ENCODE measurements at regions not wholly inside any gene's neighbourhood (a gene's known extent, or its start where the extent isn't known, plus 50 kb on each side); places are given as distances from the start of the nearest gene placed in this dataset.

DNA sequence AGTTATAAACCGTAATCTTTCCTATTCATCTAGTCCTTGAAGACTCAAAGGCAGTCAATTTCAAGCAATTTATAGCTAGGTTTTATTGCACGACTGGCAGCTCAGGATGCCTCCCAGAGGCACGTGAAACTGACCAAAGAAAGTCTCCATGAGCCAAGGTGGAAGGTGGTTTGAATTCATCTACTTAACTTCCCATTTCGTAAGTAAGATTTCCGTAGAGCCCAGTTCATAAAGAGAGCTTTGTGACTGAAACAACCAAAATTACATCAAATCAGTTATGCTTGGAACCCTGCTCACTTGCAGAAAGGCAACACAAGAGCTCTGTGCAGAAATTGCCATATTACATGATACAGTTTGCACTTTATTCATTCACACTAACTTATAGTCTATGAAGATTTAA lies 556.0 kb downstream of the TRIML1 start:
- H3K9me3 ChIP-seq (ENCODE audit: control insufficient read depth, low read length, poor library complexity, severe bottlenecking): no peaks in the 10 kb centered on the region
- ATAC-seq: no peak
- H3K27ac Mint-ChIP-seq: no peak overlapping the region
- H3K4me1 Mint-ChIP-seq: no peaks in the 10 kb centered on the region
- H3K36me3 Mint-ChIP-seq (ENCODE audit: low read depth): no peaks in the 10 kb centered on the region
- H3K4me3 Mint-ChIP-seq: no peak overlapping the region
- no peak for DNase-seq
- no peaks in the 10 kb centered on the region for H3K27me3 Mint-ChIP-seq

GRCh38 chr4:188697243-188697642 lies 558.0 kb downstream of the TRIML1 start:
- no peaks in the 10 kb centered on the region for H3K9me3 ChIP-seq (ENCODE audit: control insufficient read depth, low read length, poor library complexity, severe bottlenecking)

GRCh38 chr4:188701952-188702351 lies 562.7 kb downstream of the TRIML1 start:
- DNase-seq (no peak), ATAC-seq (no peak)
- H3K27ac Mint-ChIP-seq: no peak overlapping the region
- H3K4me1 Mint-ChIP-seq: no peaks in the 10 kb centered on the region
- H3K9me3 ChIP-seq (ENCODE audit: control insufficient read depth, low read length, poor library complexity, severe bottlenecking): no peaks in the 10 kb centered on the region
- H3K36me3 Mint-ChIP-seq (ENCODE audit: low read depth): no peaks in the 10 kb centered on the region
- no peak overlapping the region for H3K4me3 Mint-ChIP-seq
- no peaks in the 10 kb centered on the region for H3K27me3 Mint-ChIP-seq

More at GRCh38 chr4:188697243-188697642, 558.0 kb downstream of the TRIML1 start:
- Mint-ChIP-seq H3K27me3 (no peaks in the 10 kb centered on the region), H3K4me3 (no peak overlapping the region), H3K27ac (no peak overlapping the region), H3K36me3 (ENCODE audit: low read depth) (no peaks in the 10 kb centered on the region), H3K4me1 (no peaks in the 10 kb centered on the region)
- DNase-seq (no peak), ATAC-seq (no peak)

- Mint-ChIP-seq H3K27me3 (no peaks in the 10 kb centered on the region), H3K4me3 (no peak overlapping the region), H3K4me1 (no peaks in the 10 kb centered on the region), H3K27ac (no peak overlapping the region), H3K36me3 (ENCODE audit: low read depth) (no peaks in the 10 kb centered on the region)
- no peak for ATAC-seq
- no peak for DNase-seq
- no peaks in the 10 kb centered on the region for H3K9me3 ChIP-seq (ENCODE audit: control insufficient read depth, low read length, poor library complexity, severe bottlenecking)
These were observed 565.0 kb downstream of the TRIML1 start for GRCh38 chr4:188704288-188704687.

DNA sequence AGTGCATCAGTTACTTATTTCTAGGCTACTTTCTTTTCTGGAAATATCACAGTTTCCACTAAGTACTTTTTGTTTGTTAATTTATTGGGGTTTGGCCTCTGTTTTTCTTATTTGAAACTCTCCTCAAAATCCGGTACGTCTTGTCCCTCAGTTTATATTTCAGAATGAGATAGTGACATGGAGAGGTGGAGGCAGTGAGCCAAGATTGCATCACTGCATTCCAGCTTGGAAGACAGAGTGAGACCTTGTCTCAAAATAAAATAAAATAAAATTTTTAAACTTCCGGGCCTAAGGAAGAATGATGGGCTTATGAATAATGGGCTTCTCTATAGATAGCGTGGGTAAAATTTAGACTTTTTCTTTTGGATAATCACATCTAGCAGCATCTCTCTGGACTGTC lies 567.8 kb downstream of the TRIML1 start:
- H3K9me3 ChIP-seq (ENCODE audit: control insufficient read depth, low read length, poor library complexity, severe bottlenecking): no peaks in the 10 kb centered on the region
- Mint-ChIP-seq H3K27me3 (no peaks in the 10 kb centered on the region), H3K36me3 (ENCODE audit: low read depth) (no peaks in the 10 kb centered on the region), H3K27ac (no peak overlapping the region), H3K4me1 (no peaks in the 10 kb centered on the region), H3K4me3 (no peak overlapping the region)
- no peak for ATAC-seq
- no peak for DNase-seq

GRCh38 chr4:188714501-188714900 lies 575.3 kb downstream of the TRIML1 start:
- no peak for DNase-seq
- Mint-ChIP-seq H3K4me3 (no peak overlapping the region), H3K27me3 (no peaks in the 10 kb centered on the region), H3K36me3 (ENCODE audit: low read depth) (no peaks in the 10 kb centered on the region), H3K4me1 (no peaks in the 10 kb centered on the region), H3K27ac (no peak overlapping the region)
- no peaks in the 10 kb centered on the region for H3K9me3 ChIP-seq (ENCODE audit: control insufficient read depth, low read length, poor library complexity, severe bottlenecking)
- ATAC-seq: no peak

DNA sequence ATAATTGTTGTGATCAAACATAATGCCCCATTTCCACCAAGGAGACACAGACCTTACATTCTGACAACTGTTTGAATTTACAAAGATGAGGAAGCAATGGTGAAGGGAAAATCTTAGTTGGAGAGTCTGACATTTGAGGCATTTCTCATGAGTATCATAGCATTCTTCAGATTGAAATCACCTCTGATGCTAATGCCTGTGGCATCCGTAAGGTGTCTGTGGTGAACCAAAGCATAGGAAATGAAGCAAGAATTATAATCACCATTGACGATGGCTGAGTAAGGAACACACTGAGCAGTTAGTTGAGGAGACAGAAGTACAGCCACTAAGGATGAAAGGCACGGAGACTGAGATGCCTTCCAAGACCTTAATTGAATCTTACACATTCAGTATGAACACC lies 575.7 kb downstream of the TRIML1 start:
- no peak overlapping the region for H3K27ac Mint-ChIP-seq
- H3K9me3 ChIP-seq (ENCODE audit: control insufficient read depth, low read length, poor library complexity, severe bottlenecking): no peaks in the 10 kb centered on the region
- no peak overlapping the region for H3K4me3 Mint-ChIP-seq
- DNase-seq (no peak), ATAC-seq (no peak)
- no peaks in the 10 kb centered on the region for H3K4me1 Mint-ChIP-seq
- H3K27me3 Mint-ChIP-seq: no peaks in the 10 kb centered on the region
- no peaks in the 10 kb centered on the region for H3K36me3 Mint-ChIP-seq (ENCODE audit: low read depth)

DNA sequence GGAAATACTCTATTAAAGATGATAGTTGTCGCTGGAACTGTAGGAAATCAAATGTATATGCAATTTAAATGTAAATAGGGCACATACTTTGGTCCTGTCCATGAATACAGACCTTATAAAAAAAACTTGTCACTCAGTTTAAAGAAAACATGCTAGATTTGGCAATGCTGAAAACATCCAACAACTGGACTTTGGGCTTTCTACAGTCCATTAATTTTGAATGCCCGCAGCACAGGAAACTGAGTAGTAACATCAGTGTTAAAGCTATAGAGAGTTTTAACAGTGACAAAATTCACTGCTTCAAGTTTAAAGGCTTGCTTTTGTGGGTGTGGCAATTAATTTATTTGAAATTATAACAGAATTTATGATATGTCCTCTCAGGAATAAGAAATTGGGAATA lies 578.4 kb downstream of the TRIML1 start:
- no peaks in the 10 kb centered on the region for H3K9me3 ChIP-seq (ENCODE audit: control insufficient read depth, low read length, poor library complexity, severe bottlenecking)
- ATAC-seq (no peak), DNase-seq (no peak)
- H3K27me3 Mint-ChIP-seq: no peaks in the 10 kb centered on the region
- no peak overlapping the region for H3K27ac Mint-ChIP-seq
- H3K36me3 Mint-ChIP-seq (ENCODE audit: low read depth): no peaks in the 10 kb centered on the region
- no peaks in the 10 kb centered on the region for H3K4me1 Mint-ChIP-seq
- H3K4me3 Mint-ChIP-seq: no peak overlapping the region

DNA sequence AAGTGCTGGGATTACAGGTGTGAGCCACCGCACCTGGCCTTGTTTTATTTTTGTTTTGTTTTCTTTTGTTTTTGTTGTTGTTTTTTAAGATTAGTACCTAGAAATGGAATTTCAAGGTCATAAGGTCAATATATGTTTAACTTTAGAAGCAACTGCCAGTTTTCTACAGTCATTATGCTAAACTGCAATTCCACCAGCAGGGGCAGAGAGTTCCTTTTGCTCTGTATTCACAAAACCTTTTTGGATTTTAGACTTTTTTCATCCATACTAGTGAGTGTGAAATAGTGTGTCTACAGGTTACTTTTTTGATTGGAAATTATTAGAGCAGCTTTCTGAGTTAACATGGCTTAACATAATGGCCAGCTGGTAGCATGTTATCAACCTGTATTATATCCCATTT lies 580.6 kb downstream of the TRIML1 start:
- H3K27ac Mint-ChIP-seq: no peak overlapping the region
- ATAC-seq: no peak
- H3K36me3 Mint-ChIP-seq (ENCODE audit: low read depth): no peaks in the 10 kb centered on the region
- H3K27me3 Mint-ChIP-seq: no peaks in the 10 kb centered on the region
- no peak overlapping the region for H3K4me3 Mint-ChIP-seq
- H3K4me1 Mint-ChIP-seq: no peaks in the 10 kb centered on the region
- H3K9me3 ChIP-seq (ENCODE audit: control insufficient read depth, low read length, poor library complexity, severe bottlenecking): no peaks in the 10 kb centered on the region
- DNase-seq: no peak

DNA sequence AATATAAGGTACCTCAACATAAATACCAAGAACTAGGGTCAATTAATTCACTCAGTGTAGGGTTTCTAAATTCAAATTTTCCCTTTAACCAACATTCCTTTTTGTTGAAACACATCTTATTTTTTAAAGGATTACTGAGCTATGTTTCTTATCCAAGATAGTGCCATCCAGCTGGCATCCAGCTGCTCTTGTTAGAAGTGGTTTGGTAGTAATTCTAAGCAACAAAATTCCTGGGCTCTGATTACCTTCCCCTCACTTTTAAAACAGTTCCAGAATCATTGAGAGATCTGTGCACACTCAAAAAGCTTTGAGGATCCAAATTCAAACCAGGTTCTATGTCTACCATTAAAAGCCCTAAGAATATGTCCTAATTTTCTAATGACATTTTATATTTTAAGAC lies 583.7 kb downstream of the TRIML1 start:
- no peak for ATAC-seq
- no peak for DNase-seq
- no peaks in the 10 kb centered on the region for H3K9me3 ChIP-seq (ENCODE audit: control insufficient read depth, low read length, poor library complexity, severe bottlenecking)
- Mint-ChIP-seq H3K4me3 (no peak overlapping the region), H3K27me3 (no peaks in the 10 kb centered on the region), H3K27ac (no peak overlapping the region), H3K36me3 (ENCODE audit: low read depth) (no peaks in the 10 kb centered on the region), H3K4me1 (no peaks in the 10 kb centered on the region)

- H3K9me3 ChIP-seq (ENCODE audit: control insufficient read depth, low read length, poor library complexity, severe bottlenecking): no peaks in the 10 kb centered on the region
- Mint-ChIP-seq H3K4me1 (no peaks in the 10 kb centered on the region), H3K27me3 (no peaks in the 10 kb centered on the region), H3K27ac (no peak overlapping the region), H3K4me3 (no peak overlapping the region), H3K36me3 (ENCODE audit: low read depth) (no peaks in the 10 kb centered on the region)
- ATAC-seq: no peak
- no peak for DNase-seq
These were observed 588.5 kb downstream of the TRIML1 start for GRCh38 chr4:188727746-188728145.

- H3K9me3 ChIP-seq (ENCODE audit: control insufficient read depth, low read length, poor library complexity, severe bottlenecking): no peaks in the 10 kb centered on the region
- no peak overlapping the region for H3K4me3 Mint-ChIP-seq
- H3K27ac Mint-ChIP-seq: no peak overlapping the region
- no peaks in the 10 kb centered on the region for H3K36me3 Mint-ChIP-seq (ENCODE audit: low read depth)
- H3K27me3 Mint-ChIP-seq: no peaks in the 10 kb centered on the region
- H3K4me1 Mint-ChIP-seq: no peaks in the 10 kb centered on the region
- DNase-seq: no peak
- ATAC-seq: no peak
These were observed 589.1 kb downstream of the TRIML1 start for GRCh38 chr4:188728359-188728758.

GRCh38 chr4:188732131-188732530 lies 592.9 kb downstream of the TRIML1 start:
- DNase-seq (no peak), ATAC-seq (no peak)
- Mint-ChIP-seq H3K27ac (no peak overlapping the region), H3K4me1 (no peaks in the 10 kb centered on the region), H3K27me3 (no peaks in the 10 kb centered on the region), H3K4me3 (no peak overlapping the region), H3K36me3 (ENCODE audit: low read depth) (no peaks in the 10 kb centered on the region)
- no peaks in the 10 kb centered on the region for H3K9me3 ChIP-seq (ENCODE audit: control insufficient read depth, low read length, poor library complexity, severe bottlenecking)

DNA sequence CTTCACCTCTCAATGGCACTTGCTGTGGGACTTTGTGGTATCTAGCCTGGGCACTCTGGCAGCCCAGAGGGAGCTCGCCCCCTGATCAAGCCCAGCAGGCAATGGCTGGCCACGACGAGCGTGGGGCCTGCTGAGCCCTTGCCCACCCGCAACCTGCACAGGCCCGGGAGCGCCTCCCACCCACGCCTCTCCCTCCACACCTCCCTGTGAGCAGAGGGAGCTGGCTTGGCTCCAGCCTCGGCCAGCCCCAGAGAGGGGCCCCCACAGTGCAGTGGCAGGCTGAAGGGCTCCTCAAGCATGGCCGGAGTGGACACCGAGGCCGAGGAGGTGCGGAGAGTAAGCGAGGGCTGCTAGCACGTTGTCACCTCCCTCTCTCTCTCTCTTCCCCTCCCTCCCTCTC lies 595.8 kb downstream of the TRIML1 start:
- H3K27ac Mint-ChIP-seq: no peak overlapping the region
- H3K4me3 Mint-ChIP-seq: no peak overlapping the region
- no peaks in the 10 kb centered on the region for H3K9me3 ChIP-seq (ENCODE audit: control insufficient read depth, low read length, poor library complexity, severe bottlenecking)
- ATAC-seq (no peak), DNase-seq (no peak)
- H3K27me3 Mint-ChIP-seq: no peaks in the 10 kb centered on the region
- no peaks in the 10 kb centered on the region for H3K4me1 Mint-ChIP-seq
- no peaks in the 10 kb centered on the region for H3K36me3 Mint-ChIP-seq (ENCODE audit: low read depth)

Measured in T-helper 17 cell (primary cell).